ENCODE measurements at regions not wholly inside any gene's neighbourhood (a gene's known extent, or its start where the extent isn't known, plus 50 kb on each side); places are given as distances from the start of the nearest gene placed in this dataset.
"Not testable (repeated sequence)": the region's sequence is repeated elsewhere in the genome, so short reads cannot be mapped to it uniquely, and the experiment has no call there.

- DNase-seq (ENCODE audit: low read depth) = no peak
These were observed 1308.6 kb downstream of the FSCB start for GRCh38 chr14:43198465-43198864.

DNA sequence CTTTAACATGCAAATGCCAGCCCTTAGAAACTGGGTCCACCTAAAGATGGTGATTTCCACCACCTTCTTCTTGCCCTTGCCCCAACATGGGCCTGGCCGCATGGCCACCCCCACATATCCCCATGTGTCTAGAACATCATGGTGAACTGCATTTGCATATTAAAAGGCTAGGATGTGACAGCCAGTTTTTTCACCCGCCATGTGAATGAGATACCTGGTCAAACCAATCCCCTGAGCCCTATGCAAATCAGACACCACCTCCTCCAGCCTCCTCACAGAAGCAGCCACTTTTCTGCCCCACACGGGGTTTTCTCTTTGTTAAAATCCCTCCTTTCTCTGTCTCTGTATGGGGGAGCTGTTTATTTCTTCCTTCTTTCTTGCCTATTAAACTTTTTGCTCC lies 1322.5 kb downstream of the FSCB start:
- DNase-seq (ENCODE audit: low read depth) = no peak

GRCh38 chr14:43183916-43184315 lies 1323.2 kb downstream of the FSCB start:
- no peak for DNase-seq (ENCODE audit: low read depth)

DNA sequence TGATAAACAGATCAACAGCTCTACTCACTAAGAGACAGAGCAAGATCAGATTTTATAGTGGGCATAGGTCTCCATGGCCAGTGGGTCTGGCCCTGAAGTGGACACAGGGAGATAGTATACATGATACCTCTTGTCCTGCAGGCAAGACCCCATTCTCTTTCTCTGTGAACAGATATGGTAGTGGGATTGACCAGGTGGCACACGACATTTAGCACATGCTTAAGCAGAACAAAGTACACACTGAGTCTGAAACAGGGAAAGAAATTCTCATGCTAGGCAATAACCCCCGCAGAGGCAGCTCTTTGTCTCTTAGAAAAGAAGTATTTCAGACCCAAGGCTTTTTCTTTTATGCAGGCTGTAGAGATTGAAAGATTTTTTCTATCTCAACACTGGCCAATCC lies 1331.2 kb downstream of the FSCB start:
- DNase-seq (ENCODE audit: low read depth) = no peak

GRCh38 chr14:43172899-43173548 lies 1334.1 kb downstream of the FSCB start:
- no peak for DNase-seq (ENCODE audit: low read depth)

GRCh38 chr14:43169722-43170121 lies 1337.4 kb downstream of the FSCB start:
- no peak for DNase-seq (ENCODE audit: low read depth)

GRCh38 chr14:43168371-43168925 lies 1338.6 kb downstream of the FSCB start:
- DNase-seq (ENCODE audit: low read depth) = no peak

- DNase-seq (ENCODE audit: low read depth) = no peak
These were observed 1340.9 kb downstream of the FSCB start for GRCh38 chr14:43166163-43166562.

- DNase-seq (ENCODE audit: low read depth) = no peak
These were observed 1341.4 kb downstream of the FSCB start for GRCh38 chr14:43165651-43166050.

DNA sequence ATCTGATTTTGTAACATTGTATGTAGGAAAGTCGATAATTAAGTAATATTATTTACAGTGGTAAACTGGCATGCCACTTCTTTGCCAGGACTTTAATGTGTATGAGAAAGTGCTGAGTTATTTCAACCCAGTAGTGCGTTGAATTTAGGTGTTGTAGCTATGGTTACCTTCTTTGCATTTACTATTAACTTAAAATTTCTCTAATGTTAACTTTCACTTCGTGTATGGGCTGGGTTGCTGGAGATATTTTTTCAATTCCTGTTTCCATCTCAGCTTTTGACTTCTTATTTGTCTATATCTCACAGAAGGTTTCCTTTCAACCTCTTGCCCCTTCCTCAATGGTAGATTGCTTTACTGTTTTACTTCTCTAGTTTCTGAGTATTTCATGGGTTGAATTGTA lies 1345.6 kb downstream of the FSCB start:
- DNase-seq (ENCODE audit: low read depth) = no peak

GRCh38 chr14:43157661-43158060 lies 1349.4 kb downstream of the FSCB start:
- no peak for DNase-seq (ENCODE audit: low read depth)

DNA sequence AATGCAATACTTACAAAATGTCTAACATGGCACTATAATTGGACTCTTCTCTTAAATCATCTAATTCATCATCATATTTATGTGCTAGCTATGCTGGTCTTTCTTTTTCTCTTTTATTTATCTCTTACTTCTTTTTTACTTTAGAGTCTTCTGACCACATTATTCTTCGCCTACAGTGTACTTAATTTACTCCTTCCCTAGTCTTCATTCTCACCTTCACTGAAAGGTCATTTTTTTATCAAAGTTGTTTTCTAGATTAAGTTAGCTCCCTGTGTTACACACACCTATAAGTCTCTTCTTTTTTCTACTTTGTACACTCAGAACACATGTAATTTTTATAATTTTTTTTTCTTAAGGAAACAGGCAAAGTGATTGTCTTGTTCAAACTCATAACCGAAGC lies 1351.2 kb downstream of the FSCB start:
- no peak for DNase-seq (ENCODE audit: low read depth)

- DNase-seq (ENCODE audit: low read depth) = no peak
These were observed 1351.8 kb downstream of the FSCB start for GRCh38 chr14:43155258-43155657.

DNA sequence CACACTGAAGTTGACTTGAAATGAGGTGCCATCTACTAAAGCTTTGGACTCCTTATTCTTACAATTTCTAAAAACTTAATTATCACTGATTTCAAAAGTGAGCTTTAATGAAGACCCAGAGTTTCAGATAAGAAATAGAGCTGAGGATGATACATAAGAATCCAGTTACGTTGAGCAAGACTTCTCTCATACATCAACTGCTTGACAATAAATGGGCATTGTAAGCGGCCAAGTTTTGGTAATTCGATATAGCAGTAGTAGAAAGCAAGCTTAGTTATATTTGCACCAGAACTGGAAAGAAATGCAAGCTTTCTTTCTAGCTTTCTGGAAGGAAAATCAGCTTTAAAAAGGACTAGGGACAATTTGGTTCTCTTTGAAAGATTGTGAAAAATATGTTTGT lies 1359.6 kb downstream of the FSCB start:
- DNase-seq (ENCODE audit: low read depth) = no peak

DNA sequence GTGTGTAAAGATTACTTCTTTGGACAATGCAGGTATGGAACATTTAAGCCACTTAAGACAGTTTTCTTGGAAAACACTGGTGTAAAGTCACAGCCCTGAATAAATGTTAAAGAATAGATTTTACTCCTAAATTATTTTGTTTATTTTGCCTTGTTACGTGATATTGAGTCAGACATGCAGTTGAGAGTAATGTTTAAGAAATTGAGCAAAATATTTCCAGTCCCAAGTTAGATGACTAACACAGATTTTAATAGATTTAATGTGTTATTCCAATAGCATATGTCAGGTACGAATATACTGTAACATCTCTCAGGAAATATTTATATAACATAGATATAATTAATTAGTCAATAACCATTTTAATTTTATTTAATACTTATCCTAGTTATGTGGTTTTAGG lies 1361.7 kb downstream of the FSCB start:
- DNase-seq (ENCODE audit: low read depth) = no peak

GRCh38 chr14:43143106-43143505 lies 1364.0 kb downstream of the FSCB start:
- DNase-seq (ENCODE audit: low read depth) = no peak

GRCh38 chr14:43141636-43142191 lies 1365.4 kb downstream of the FSCB start:
- DNase-seq (ENCODE audit: low read depth) = no peak

- no peak for DNase-seq (ENCODE audit: low read depth)
These were observed 1366.6 kb downstream of the FSCB start for GRCh38 chr14:43140453-43140852.

- DNase-seq (ENCODE audit: low read depth) = no peak
These were observed 1371.1 kb downstream of the FSCB start for GRCh38 chr14:43135877-43136411.

DNA sequence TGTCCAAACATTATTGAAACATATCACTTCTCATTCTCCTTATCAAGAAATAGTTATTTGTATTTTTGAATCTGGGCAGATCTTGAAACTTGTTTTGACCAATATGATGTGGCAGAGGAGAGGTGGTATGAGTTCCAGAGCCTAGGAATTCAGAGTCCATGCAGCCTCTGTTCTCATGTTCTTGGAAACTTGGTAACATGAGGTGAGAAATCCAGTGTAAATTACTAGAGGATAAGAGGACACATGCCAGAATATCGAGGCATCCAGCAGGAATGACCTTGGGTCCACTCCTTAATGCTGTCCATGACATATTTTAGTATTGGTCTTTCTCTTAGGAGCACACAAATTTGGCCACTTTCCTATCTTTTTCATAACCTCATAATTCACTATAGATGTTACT lies 1374.6 kb downstream of the FSCB start:
- no peak for DNase-seq (ENCODE audit: low read depth)

GRCh38 chr14:43128429-43128828 lies 1378.7 kb downstream of the FSCB start:
- not testable (repeated sequence) for DNase-seq (ENCODE audit: low read depth)

DNA sequence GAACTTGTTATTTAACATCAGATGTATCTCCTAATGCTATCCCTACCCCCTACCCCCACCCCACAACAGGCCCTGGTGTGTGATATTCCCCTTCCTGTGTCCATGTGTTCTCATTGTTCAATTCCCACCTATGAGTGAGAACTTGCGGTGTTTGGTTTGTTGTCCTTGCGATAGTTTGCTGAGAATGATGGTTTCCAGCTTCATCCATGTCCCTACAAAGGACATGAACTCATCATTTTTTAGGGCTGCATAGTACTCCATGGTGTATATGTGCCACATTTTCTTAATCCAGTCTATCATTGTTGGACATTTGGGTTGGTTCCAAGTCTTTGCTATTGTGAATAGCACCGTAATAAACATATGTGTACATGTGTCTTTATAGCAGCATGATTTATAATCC lies 1379.2 kb downstream of the FSCB start:
- DNase-seq (ENCODE audit: low read depth) = not testable (repeated sequence)

DNA sequence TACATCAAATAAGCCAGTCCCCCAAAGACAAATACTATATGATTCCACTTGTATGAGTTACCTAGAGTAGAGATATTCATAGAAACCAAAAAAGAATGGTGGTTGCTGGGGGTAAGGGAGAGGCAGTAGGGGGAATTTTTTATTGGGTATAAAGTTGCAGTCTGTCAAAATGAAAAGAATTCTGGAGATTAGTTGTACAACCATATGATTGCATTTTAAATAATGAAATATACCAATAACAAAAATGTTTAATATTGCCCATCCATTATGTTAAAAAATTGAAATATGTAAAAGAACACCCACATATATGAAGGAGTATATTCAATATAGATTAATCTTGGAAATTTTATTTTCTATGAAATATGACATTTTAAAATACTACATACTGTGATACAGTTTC lies 1383.5 kb downstream of the FSCB start:
- DNase-seq (ENCODE audit: low read depth) = no peak

All from myocyte (in vitro differentiated cells).